Endometrial microvascular endothelial cells (primary cell): ENCODE measurements at regions not wholly inside any gene's neighbourhood (a gene's known extent, or its start where the extent isn't known, plus 50 kb on each side); places are given as distances from the start of the nearest gene placed in this dataset.
"Not testable (repeated sequence)": the region's sequence is repeated elsewhere in the genome, so short reads cannot be mapped to it uniquely, and the experiment has no call there.

ENCODE experiments used
- in situ Hi-C: cut with HindIII; loops from 2 replicates; pipeline ENCODE4 v1.10.0; 2017; ENCODE audit warnings: low sequenced_read_pairs, low pct_unique_long_range_greater_than_20kb; ENCODE audit errors: inconsistent ontology term

DNA sequence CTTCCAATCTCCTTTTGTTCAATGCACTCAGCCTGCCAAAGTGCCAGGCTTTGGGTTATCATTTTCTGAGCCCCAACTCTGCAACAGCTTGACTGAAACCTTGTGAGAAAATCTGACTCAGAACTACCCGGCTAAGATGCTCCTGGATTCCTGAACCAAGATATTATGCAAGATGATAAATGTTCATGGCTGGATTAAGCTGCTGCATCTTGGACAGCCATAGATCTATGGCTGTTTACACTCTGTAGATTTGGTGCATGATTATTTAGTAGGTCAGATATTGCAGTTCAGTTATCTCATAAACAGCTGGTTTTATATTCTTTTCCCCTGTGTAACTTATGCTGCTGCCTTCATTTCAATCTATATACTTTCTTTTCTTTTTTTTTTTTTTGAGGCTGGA, 243.5 kb downstream of the GATA3 start:
- in situ Hi-C loops: no loop called here

DNA sequence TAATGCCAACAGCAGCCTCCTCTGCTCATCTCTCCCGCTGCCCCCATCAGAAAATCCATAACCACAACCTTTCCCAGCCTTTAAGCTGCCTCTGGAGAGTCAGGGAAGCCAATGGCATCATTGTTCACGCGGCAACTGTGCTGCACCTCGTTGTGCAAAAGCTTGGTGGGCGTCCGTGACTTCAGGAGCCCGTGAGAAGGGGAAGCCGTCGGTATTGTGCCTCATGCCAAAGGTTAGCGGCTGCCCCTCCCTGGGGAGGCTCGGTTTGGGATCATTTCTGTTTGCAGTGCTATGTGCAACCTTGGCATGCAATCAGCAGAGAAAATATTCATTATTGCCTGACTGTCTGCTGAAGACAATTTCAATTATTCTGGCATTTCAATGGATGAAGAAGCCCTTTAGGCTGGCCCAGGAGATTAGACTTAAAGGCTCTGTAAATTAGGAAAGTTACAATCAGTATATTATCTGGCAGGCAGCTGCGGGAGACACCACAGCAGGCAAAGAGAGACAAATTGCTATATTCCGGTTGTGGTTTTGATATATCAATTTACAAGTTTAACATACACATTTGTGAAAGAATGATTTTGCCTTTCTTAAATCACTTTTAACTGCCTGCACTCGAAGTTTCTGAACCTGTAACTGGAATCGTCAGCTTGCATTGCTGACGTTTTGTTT, 244.5 kb downstream of the GATA3 start:
- in situ Hi-C loops: no loop called here

DNA sequence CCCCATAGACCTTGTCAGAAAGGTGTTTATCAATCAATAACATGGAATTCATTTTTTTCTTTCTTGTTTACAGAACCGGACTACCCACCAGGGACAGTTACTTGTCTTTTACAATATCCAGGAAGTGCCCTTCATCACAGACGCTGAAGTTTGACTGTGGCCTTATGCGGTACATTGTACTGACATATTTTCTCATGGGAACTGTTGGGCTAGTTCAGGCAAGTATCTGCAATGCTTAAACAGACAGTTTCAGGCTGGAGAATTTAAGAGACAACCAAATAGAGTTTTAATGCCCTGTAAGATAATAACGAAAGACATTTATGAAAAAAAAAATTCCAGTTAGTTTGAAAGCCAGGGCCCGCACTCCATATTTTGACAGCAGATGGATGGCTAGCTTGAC, 246.4 kb downstream of the GATA3 start:
- in situ Hi-C loops: no loop called here

DNA sequence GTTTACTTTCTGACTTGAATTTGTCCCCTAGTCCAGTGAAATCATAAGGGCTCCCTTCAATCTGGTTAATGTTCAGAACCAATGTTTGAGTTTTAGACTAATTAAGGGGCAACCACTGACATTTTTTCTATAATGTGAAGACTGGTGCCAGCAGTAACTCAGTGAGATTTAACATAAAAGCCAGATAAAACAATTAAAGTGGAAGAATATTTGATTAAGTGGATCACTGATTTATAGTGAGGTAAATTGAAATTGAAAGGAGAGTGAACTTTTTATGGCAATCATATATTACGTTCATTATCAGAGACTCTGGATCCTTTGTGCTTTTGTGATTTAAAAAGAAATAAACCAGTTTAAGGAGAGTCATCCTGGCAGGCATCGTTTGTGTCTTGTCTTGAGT, 246.8 kb downstream of the GATA3 start:
- in situ Hi-C loops: no loop called here

DNA sequence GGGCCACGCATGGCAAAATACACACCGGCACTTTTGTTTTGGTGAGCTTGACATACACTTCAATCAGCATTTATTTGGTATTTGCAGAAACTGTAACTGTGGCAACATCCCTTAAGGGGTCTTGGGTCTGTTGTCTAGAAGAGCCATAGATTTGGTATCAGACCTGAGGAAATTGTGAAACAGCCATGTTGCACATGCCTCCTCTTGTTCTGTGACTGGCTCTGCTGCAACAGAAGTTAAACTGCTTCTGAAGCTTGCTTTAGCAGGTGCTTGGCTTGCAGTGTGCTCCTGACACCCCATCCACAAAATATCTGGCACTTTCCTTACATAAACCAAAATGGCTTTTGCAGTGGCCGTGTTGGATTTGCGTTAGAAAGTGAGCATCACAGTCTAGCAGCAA, 247.3 kb downstream of the GATA3 start:
- in situ Hi-C loops: no loop called here

DNA sequence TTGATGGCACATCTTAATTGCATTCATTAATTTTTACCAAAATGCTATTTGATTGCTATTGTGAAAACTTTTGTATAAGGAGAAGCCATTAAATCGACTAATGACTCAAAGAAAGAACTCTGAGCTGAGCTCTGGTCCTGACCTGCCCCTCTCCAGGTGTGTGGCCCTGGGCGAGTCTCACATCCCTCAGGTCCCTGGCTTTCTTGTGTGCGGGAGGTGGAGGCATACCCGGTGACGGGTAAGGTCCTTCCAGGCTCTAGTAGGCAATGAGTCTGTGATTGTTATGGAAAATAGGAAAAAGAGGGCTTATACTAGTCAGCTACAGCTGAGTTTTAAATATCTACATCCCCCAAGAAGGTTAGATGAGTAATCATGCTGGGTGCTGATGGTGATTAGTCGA, 248.1 kb downstream of the GATA3 start:
- in situ Hi-C loops: no loop called here

DNA sequence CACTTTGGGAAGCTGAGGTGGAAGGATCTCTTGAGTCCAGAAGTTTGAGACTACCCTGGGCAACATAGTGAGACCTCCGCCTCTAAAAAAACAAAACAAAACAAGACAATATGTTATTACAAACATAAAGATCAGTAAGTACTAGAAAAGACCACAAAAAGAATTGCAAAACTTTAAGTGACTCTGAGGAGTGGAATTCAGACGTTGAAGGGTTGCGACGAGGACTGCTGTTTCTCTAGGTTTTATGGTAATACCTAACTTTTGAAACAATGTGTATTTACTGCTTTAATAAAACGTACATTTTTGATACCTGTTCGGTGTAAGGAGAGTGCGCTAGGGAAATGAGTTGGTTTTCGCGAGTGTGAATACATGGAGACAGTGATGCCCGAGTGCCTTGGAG, 250.4 kb downstream of the GATA3 start:
- in situ Hi-C loops: no loop called here

DNA sequence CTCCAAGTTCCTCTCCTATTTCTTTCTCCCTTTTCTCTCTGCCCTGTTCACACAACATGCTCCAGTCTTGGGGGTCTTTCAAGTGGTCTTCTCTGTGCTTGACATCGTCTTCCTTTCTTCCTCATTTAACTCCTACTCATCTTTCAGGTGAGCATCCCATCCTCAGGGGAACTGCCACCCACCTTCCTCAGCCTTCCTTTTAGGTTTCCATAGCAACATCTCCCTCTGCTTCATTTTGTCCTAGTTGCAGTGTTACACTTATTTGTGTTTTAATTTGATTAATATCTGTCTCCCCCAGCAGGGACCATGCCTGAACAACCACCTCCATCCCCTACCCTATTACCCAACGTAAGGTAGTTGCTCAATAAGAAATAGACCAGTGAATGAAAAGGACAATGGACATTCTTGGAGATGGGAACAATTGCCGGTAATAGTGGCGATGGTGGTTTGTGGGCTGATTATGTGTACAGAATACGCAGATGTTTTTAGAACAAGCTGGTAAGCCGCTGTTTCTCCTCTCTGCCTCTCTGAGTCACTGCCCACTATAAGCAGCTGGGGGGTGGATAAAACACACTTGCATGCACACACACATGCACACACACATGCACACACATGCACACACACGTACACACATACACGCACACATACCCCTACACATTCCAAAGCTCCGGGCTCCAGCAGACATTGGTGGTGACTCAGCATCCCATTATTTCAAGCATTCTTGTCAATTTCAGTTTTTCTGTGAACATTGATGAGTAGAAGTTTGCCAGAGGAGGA, 251.6 kb downstream of the GATA3 start:
- in situ Hi-C loops: no loop called here

DNA sequence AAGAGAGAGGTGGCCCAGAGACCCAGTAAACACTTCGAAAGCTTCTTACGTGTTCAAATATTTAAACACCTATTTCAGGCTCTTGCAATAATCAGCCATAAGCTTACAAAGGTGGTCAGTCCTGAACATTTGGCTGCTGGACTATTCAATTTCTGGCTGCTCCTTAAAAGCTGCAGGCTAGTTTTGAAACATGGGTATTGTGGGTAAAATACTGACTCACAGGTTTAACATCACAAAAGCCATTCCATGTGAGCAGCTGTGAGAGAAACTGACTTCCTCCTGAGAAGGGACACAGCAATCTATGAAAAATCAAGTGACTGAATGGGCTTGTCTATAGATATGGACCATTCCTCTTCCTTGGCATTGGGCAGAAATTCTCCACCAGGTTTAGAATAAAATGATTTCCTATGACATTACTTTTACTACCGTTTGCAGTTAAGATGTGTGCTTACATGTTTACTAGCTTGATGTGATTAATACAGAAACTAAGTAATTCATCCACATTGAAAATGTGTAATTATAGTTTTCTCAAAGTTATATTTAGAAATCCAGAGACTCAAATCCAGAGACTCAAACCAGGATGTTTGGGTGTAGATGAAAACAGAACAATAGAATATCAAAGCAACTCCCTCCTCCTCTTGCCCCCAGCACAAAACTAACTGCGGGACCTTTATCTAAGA, 252.3 kb downstream of the GATA3 start:
- in situ Hi-C loops: no loop called here

DNA sequence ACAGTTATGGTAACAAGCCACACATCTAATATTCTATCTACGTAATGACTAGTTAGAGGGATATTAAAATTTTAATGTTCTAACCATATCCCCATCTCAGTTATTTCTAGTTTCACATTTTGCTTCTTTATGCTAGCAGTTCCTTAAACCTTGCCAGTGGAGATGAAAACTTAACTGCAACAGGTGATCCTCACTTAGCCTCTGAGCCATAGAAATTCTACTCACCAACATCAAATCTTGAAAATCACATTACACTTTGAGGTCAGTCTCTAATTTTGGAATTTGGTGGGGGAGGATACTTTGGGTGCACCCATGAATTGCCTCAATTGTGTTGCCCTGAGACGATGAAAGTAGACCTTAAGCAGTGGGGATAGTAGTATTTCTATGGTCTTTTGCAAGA, 256.4 kb downstream of the GATA3 start:
- in situ Hi-C loops: no loop called here

DNA sequence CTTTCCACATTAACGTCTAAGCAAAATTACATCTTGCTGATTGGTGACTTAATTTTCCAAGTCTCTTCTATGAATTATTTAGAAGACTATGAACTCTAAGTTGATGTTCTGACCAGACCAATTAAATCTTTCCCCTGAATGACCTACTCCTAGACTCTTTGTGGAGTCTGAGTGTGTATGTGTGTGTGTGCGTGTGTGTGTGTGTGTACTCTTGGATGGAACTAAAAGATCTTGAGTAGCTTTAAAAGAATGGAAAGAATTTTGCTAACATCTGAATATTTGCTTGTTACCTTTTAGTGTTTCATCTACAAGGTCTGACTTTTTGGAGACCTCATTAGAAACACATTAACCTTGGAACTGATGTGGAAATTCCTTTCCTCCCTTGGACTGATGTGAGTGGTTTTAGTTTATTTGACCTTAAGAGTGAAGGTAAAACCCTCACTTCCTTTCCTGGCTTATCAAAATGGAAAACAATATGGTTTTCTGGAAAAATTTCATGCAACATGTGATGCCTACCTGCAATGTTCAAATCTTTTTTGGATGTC, 257.1 kb downstream of the GATA3 start:
- in situ Hi-C loops: no loop called here

DNA sequence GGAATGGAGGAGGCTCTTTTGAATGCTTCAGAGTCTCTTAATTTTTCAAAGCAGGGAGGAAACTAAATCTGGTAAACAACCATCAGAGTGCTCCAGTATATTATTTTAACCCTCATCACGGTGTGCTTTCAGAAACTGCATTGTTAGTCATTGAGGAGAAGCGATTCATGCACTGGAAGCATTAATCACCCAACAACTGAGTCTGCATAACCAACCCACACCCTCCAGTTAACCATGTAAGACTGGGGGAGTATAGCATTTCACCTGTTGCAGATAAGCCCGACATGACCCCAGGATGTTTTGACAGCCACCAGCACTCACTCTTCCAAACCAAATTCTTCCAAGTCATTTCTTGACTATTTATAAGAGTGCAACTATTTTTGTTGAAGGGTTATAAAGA, 257.6 kb downstream of the GATA3 start:
- in situ Hi-C loops: no loop called here

DNA sequence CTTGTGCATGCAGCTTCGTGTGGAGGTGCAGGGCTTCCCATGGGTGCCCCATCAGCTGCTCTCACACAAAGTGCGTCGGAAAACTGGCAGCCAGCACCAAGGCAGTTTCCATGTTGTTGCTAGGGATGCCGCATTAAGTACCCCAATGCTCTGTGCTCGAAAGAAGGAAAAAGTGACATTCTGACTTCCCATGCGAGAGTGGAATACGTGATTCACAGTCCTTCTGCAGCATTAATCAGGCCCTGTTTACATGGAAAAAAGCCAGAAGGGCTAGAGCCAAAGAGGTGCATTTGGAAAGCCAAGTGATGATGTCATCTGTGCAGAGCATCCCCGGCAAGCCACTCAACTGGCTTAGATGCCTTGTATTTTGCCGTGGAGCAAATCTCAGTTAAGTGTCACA, 258.3 kb downstream of the GATA3 start:
- in situ Hi-C loops: no loop called here

DNA sequence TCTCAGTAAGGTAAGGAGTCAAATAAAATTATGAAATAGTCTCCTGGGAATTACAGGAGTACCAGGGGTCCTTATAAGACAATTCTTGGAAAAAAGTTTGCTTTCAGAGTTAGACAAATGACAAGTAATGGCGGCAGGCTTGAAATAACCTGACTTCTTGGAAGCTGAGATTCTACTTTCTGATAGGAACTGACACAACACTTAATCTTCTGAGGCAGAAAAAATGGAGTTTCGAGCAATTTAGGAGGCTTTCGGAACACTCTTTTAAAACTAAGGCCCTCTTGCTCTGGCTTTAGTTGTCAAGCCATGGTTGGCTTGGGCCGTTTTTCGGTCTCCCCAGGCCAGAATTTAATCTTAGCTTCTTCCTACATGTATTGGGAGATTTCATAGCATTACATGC, 260.0 kb downstream of the GATA3 start:
- in situ Hi-C loops: no loop called here

DNA sequence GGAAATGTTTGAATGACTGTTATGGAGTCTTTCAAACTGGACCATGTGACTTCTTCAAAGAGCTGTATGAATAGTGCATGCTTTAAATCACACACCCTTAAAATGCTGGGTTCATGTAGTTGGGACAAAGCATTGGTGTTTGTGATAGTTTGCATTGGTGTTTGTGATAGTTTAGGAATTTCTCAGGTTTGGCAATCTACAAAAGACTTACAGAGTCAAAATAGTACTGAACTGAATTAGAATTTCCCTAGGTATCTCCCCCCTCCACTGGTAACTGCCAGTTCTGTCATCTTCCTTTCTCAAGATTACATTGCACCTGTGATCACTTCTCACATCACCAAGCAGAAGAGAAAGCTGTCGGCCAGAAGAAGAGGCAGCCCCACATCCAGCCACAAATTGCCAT, 261.1 kb downstream of the GATA3 start:
- in situ Hi-C loops: no loop called here

DNA sequence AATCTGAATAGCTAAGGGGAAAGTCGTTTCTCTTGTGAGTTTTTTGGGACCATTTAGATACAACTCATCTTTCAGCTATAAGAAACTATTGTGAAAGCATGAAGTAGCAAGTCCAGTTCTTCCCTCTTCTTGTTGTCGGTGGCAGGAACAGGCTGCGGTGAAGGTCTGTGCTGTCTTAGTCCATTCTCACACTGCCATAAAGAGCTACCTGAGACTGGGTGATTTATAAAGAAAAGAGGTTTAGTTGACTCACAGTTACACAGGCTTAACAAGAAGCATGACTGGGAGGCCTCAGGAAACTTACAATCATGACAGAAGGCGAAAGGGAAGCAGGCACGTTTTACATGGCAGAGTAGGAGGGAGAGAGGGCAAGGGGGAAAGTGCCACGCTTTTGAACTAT, 261.8 kb downstream of the GATA3 start:
- in situ Hi-C loops: no loop called here

DNA sequence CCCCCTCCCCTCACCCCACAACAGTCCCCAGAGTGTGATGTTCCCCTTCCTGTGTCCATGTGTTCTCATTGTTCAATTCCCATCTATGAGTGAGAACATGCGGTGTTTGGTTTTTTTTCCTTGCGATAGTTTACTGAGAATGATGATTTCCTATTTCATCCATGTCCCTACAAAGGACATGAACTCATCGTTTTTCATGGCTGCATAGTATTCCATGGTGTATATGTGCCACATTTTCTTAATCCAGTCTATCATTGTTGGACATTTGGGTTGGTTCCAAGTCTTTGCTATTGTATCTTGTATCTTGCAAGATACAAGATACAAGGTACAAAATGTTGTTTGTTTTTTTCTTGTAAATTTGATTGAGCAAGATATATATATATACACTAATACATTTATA, 263.9 kb downstream of the GATA3 start:
- in situ Hi-C loops: not testable (repeated sequence)

DNA sequence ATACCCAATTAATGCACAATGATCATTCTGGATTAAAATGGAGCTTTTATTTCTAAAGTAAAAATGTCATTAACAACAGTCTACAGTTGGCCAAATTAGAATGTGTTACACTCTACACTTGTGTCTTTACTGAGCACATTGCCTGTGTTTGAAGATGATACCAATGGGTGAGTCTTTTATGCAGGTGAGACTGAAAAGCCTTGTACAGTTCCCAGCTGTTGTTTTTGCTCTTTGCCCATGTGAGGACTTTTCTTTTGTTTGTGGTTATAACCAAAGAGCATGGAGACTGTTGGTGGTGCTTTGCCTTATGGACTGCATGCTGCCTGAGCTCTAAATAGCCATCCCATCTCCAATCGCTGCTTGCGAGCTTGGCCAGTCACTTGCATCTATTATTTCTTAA, 264.5 kb downstream of the GATA3 start:
- in situ Hi-C loops: no loop called here

DNA sequence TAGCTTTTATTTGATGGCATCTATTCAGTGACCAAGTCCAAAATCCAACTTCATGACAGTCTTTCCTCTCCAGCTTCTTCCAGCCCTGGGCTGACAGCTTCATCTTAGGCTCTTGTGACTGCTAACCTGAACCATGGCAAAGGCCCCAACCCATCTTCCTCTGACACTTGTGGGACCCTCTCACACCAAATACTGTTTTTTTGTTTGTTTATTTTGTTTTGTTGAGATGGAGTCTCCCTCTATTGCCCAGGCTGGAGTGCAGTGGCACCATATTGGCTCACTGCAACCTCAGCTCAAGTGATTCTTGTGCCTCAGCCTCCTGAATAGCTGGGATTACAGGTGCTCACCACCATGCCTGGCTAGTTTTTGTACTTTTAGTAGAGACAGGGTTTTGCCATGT, 265.2 kb downstream of the GATA3 start:
- in situ Hi-C loops: no loop called here

DNA sequence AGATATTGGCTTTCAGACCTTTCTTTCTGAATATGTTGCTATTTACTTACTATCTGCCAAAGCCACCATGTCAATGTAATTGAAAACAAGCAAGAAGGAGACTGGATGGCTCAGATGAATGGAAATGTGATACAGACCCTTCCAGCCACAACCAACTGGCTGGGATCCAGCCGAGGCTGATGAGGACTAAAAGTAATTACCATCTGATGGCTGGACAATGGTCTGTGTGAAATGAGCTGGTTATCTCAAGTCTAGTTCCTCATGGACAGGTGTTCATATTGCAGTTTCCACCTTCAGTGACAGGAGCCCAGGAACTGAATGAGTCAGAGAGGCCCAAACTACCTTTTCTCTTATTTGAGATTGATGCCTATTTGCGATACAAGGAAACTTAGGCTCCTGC, 267.5 kb downstream of the GATA3 start:
- in situ Hi-C loops: no loop called here
